K562 (cell line): ENCODE measurements at regions not wholly inside any gene's neighbourhood (a gene's known extent, or its start where the extent isn't known, plus 50 kb on each side); places are given as distances from the start of the nearest gene placed in this dataset.

Experiments used
- CHCHD3 ChIP-seq: fragments of 250-450 bp; sonication (Bioruptor Pico); IDR thresholded peaks from 2 replicates; pipeline ENCODE4 v2.1.2; 2022; ENCODE audit warnings: mild to moderate bottlenecking
- ELF2 ChIP-seq: fragments of 250-450 bp; sonication (Bioruptor Pico); IDR thresholded peaks from 2 replicates; pipeline ENCODE4 v1.5.0; 2021; ENCODE audit warnings: mild to moderate bottlenecking
- FOXM1 ChIP-seq, 2 experiments: fragments of 450-650 bp in 1 of 2; sonication (generic) in 1 of 2; formaldehyde crosslinking in 1 of 2; IDR thresholded peaks; 2 replicates each; pipeline versions ENCODE4 v1.6.1 to v1.9.0; 2017 to 2022; ENCODE audit warnings: low read depth in 2 of 2, mild to moderate bottlenecking in 2 of 2, missing genetic modification reagents in 1 of 2, moderate library complexity in 1 of 2
- MECOM ChIP-seq: fragments of 250-450 bp; sonication (Bioruptor Pico); IDR thresholded peaks from 2 replicates; pipeline ENCODE4 v1.8.0; 2022; ENCODE audit warnings: inconsistent platforms
- NR2F6 ChIP-seq: fragments of 450-650 bp; formaldehyde crosslinking; IDR thresholded peaks from 2 replicates; pipeline ENCODE4 v1.4.0; 2020; ENCODE audit warnings: mild to moderate bottlenecking
- POLR2AphosphoS5 ChIP-seq: IDR thresholded peaks from 2 replicates; pipeline ENCODE4 v1.6.1; 2011; ENCODE audit warnings: mild to moderate bottlenecking, low read depth, low read length, moderate library complexity; ENCODE audit not compliant: control insufficient read depth, insufficient read depth
- RREB1 ChIP-seq: fragments of 250-450 bp; sonication (Bioruptor Pico); IDR thresholded peaks from 2 replicates; pipeline ENCODE4 v1.4.0; 2020
- UBTF ChIP-seq, 2 experiments: IDR thresholded peaks; 2 replicates each; pipeline ENCODE4 v1.6.1; 2012; ENCODE audit warnings: improper control_type of control experiment in 2 of 2, low read depth in 2 of 2, low read length in 2 of 2, borderline replicate concordance in 1 of 2
- ZFP1 ChIP-seq: fragments of 450-650 bp; formaldehyde crosslinking; IDR thresholded peaks from 2 replicates; pipeline ENCODE4 v1.4.0; 2020; ENCODE audit warnings: mild to moderate bottlenecking, mixed read lengths
- ZFX ChIP-seq: sonication (generic); formaldehyde crosslinking; IDR thresholded peaks from 2 replicates; pipeline ENCODE4 v1.8.0; 2022; ENCODE audit warnings: mild to moderate bottlenecking, missing genetic modification reagents, moderate library complexity
- ZNF143 ChIP-seq: sonication (generic); formaldehyde crosslinking; IDR thresholded peaks from 2 replicates; pipeline ENCODE4 v1.9.0; 2022; ENCODE audit warnings: mild to moderate bottlenecking, missing genetic modification reagents
- ZNF165 ChIP-seq: fragments of 250-450 bp; sonication (Bioruptor Pico); IDR thresholded peaks from 2 replicates; pipeline ENCODE4 v1.4.0; 2020; ENCODE audit warnings: borderline replicate concordance

DNA sequence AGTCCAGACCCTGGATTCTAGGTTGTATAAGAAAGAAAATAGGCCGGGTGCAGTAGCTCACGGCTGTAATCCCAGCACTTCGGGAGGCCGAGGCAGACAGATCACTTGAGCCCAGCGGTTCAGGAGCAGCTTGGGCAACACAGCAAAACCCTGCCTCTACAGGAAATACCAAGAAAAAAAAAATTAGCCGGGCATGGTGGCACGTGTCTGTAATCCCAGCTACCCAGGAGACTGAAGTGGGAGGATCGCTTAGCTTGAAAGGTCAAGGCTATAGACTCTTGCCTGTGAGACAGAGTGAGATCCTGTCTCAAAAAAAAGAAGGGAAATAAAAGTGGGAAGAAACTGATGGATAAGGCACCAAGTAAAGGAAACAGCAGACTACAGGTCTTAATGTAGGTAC lies 287.9 kb upstream of the KLF14 start (continued):
- no peak for TF ChIP-seq RREB1 (CRISPR knock-in tag)
- no peak for TF ChIP-seq FOXM1 (IDR thresholded peaks at IDR 0.05; ENCODE audit: low read depth)
- TF ChIP-seq FOXM1 (CRISPR knock-in tag; IDR thresholded peaks at IDR 0.05; ENCODE audit: low read depth), result no peak
- no peak for TF ChIP-seq ZNF165 (CRISPR knock-in tag)
- no peak for TF ChIP-seq ZNF143 (CRISPR knock-in tag)
- no peak for TF ChIP-seq CHCHD3 (CRISPR knock-in tag)
- no peak for TF ChIP-seq NR2F6 (CRISPR knock-in tag)
- no peak for TF ChIP-seq UBTF (IDR thresholded peaks at IDR 0.05; ENCODE audit: borderline replicate concordance in 1 of 2, low read depth in 2 of 2, low read length in 2 of 2)
- TF ChIP-seq ZFX (CRISPR knock-in tag), result no peak
- TF ChIP-seq POLR2AphosphoS5, result no peak
- no peak for TF ChIP-seq ELF2 (CRISPR knock-in tag)
- no peak for TF ChIP-seq ZFP1 (CRISPR knock-in tag)
- TF ChIP-seq MECOM, result no peak
